ENCODE measurements at regions not wholly inside any gene's neighbourhood (a gene's known extent, or its start where the extent isn't known, plus 50 kb on each side); places are given as distances from the start of the nearest gene placed in this dataset.
"Not testable (repeated sequence)": the region's sequence is repeated elsewhere in the genome, so short reads cannot be mapped to it uniquely, and the experiment has no call there.

GRCh38 chr4:170589597-170590191 lies 499.9 kb upstream of the AADAT start:
- DNase-seq (ENCODE audit: low spot score): peak; percentile 16

DNA sequence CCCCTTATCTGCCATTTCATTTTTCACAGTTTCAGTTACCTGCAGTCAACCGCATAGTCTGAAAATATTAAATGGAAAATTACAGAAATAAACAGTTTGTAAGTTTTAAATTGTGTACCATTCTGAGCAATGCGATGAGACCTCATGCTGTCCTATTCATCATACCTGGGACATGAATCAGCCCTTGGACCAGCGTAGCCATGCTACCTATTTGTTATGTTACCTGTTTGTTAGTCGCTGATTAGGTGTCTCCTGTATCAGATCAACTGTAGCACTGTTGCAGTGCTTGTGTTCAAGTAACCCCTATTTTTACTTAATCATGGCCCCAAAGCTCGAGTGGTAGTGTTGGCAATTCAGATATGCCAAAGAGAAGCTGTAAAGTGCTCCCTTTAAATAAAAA lies 492.2 kb upstream of the AADAT start:
- no peak for DNase-seq (ENCODE audit: low spot score)

DNA sequence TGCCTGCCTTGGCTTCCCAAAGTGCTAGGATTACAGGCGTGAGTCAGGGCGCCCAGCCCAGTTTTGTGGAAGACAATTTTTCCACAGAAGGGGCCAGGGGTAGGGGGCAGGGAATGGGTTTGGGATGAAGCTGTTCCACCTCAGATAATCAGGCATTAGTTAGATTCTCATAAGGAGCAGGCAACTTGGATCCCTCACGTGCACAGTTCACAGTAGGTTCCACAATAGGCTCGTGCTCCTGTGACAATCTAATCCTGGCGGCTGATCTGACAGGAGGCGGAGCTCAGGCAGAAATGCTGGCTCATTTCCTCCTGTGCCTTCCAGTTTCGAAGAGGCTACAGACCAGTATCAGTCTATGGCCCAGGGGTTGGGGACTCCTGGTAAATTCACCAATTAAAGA lies 491.6 kb upstream of the AADAT start:
- DNase-seq (ENCODE audit: low spot score): no peak

DNA sequence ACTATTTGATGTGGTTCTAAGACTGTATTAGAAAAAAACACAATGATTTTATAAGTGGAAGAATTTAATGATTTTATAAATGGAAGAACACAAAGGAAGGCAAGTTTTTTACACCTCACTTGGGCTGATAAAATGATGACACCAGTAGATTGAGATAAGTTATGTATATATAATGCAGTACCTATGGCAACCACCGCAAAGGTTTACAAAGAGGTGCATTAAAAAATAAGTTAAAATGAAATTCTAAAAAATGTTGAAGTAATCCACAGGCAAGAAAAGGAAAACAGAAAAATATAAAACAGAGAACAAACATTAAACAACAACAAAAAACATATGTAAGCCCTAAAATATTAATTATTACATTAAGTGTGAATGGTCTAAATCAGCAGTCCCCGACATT lies 490.9 kb upstream of the AADAT start:
- DNase-seq (ENCODE audit: low spot score): no peak

- no peak for DNase-seq (ENCODE audit: low spot score)
These were observed 449.2 kb upstream of the AADAT start for GRCh38 chr4:170538821-170539473.

- no peak for DNase-seq (ENCODE audit: low spot score)
These were observed 440.3 kb upstream of the AADAT start for GRCh38 chr4:170529748-170530722.

DNA sequence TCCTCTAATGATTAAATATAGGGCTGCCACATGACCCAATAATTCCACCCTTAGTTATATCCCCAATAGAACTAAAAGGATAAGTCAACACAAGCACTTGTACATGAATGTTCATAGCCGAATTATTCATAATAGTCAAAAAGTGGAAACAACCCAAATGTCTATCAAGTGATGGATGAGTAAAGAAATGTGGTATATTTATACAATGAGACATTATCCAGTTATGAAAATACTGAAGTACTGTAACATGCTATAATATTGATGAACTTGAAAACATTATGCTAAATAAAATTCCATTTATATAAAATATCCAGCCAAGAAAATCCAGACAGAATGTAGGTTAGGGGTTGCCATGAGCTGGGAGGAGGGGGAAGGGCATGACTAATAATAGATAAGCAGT lies 436.7 kb upstream of the AADAT start:
- no peak for DNase-seq (ENCODE audit: low spot score)

DNA sequence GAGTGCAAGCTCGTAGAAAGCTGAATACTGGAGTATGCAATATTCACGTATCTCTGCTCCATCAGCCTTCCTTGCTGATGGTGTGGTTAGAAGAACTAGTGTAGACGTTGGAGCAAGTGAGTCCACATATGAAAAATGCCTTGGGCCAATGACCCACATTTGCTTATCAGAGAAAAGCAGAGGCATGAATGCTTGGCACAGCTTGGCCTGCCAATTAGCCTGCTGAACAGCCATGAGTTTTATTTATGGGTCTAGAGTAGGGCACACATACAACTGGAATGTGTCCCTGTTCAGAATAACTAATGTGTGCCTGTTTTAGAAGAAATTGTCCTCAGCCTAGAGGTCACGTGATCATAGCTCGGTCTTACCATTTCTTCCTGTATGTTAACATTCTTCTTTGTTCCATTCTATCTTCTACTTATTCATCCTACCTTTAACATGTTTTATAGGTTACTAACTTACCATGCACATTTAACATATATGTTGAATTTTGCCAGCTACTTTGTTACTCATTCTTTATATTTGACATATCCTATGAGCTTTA lies 432.7 kb upstream of the AADAT start:
- no peak for DNase-seq (ENCODE audit: low spot score)

DNA sequence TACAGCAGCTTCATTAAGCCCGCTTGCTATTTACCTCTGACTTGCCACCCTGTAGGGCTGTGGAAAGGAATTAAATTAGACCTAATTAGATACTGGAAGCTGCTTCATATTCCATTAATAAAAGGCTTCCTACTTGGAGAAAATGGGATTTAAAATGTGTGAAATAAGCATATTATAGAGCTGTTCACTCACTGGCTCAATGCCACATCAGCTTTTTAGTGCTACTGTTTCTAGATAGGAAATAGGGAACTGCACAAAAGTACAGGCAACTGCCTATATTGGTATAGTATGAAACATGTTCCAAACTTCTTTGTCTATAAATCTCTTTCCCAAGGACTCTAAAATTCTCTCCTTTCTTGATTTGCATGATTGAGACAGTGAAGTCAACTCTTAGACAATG lies 407.9 kb upstream of the AADAT start:
- DNase-seq (ENCODE audit: low spot score): no peak

DNA sequence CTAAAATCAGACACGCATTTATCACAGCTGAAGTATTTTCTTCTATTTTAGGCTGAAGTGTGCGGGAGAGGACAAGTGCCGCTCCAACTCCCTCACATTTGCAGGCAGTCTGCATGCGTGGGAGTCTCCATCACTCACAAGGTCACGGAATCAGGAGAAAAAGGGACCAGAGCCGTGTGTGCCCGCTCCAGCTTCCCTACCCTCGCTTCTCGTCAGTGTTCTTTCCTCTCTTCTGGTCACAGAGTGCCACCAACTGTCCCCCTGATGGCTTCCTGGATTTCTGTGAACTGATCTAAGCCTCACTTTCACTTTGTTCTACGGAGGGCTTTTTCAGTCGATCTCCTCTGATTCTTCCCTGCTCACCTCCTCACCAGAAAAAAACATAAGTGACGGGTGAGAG lies 407.4 kb upstream of the AADAT start:
- no peak for DNase-seq (ENCODE audit: low spot score)

- no peak for DNase-seq (ENCODE audit: low spot score)
These were observed 402.2 kb upstream of the AADAT start for GRCh38 chr4:170491981-170492380.

DNA sequence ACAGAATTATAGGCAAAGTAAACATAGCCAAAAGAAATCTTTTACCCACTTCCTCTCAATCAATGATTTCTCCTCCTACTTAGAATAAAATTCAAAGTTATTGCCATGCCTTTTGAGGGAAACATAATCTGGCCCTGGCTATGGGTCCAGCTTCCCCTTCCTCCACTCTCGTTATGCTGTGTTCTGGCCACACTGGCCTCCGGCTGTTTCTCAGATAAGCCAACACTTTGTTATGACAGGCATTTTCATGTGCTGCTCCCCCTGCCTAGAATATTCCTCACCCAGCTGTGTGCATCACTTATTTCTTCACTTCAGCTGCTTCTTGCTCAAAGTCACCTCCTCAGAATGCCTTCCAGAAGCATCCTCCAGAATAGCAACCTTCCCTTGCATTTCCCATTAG lies 386.6 kb upstream of the AADAT start:
- no peak for DNase-seq (ENCODE audit: low spot score)

GRCh38 chr4:170465429-170465828 lies 375.7 kb upstream of the AADAT start:
- no peak for DNase-seq (ENCODE audit: low spot score)

DNA sequence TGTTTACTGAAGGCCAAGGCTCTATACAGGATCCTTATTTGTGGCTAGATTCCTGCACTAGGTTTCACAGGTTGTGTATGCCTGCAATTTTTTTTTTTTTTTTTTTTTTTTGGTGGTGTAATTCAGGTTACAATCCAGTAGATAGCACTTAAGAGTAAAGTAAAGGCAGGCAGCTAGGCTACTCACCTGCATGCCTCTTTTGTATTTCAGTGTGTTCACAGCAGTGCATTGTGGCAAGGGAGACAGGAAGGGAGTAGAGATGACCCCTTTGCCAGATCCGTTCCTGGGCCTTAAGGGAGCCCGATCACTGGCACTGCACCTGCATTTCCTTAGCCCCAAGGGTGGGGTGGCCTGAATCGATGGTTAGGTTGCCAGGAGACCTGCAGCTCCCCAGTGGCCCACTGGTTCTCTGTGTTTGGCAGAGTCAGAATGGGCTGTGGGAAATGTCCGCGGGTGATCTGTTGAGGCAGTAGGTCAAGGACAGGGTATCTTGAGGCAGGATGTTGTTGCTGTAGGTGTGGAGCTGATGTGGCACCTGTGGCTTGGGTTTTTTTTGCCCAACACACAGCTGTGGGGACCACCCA lies 374.9 kb upstream of the AADAT start:
- no peak for DNase-seq (ENCODE audit: low spot score)

DNA sequence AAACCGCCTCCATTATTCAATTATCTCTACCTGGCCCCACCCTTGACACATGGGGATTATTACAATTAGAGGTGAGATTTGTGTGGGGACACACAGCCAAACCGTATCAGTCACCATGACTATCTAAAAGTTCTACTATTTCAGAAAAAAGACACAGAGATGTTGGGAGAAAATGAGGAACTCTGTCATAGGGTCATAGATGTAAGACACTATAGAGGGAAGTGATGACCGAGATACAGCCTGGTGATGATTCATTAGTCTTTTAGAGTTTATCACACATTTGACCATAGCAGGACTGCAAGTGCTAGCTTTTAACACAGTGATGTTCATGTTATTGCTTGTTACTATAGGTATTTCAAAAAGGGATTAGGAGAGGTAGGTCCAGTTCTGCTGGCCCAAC lies 357.0 kb upstream of the AADAT start:
- DNase-seq (ENCODE audit: low spot score): no peak

- DNase-seq (ENCODE audit: low spot score): not testable (repeated sequence)
These were observed 351.4 kb upstream of the AADAT start for GRCh38 chr4:170441146-170441545.

GRCh38 chr4:170428929-170429328 lies 339.2 kb upstream of the AADAT start:
- no peak for DNase-seq (ENCODE audit: low spot score)

DNA sequence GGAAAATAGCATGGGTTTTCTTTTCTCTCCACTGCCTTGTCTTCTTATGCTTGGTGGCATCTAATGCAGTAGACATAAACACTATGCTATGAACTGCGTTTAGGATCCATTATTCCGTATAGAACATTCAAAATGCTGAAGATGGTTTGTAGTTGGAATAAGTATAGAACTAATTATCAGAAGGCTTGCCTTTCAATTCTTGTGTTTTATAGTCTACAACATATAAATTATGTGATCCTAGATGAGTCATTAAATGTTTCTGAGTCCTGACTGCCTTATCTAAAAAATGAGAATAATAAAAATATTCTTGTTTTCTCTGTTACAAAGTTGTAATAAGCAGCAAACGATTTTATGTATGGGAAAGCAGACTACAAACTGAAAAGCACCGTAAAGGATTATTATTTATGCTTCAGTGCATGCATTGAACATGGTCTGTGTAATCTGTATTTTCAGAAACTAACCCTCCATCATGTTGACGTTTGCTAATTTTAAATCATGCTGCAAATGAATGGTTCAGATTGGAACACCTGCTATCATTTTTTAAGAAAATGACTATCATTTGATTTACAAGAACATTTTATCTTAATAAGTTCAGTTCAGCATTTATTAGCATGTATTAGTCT lies 335.9 kb upstream of the AADAT start:
- DNase-seq (ENCODE audit: low spot score): no peak

GRCh38 chr4:170425040-170425439 lies 335.3 kb upstream of the AADAT start:
- DNase-seq (ENCODE audit: low spot score): no peak

DNA sequence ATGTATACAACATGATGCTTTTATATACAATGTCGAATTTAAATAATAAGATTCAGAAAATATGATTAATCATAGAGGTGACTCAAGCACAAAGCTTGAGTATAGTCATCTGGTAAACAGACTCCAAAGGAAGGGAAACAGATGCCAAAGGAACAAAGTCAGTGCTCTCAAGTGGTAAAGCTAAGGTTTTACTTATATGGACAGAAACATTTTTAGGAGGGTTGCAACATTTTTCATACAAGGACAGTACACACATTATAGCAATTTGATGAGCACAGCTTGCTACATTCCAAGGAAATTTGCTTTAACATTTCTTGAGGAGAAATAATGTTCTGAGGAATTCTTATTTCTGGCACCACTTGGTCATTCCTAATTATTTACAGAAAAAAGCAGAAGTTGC lies 333.4 kb upstream of the AADAT start:
- no peak for DNase-seq (ENCODE audit: low spot score)

- DNase-seq (ENCODE audit: low spot score): peak; percentile 6
These were observed 330.5 kb upstream of the AADAT start for GRCh38 chr4:170420255-170420693.

DNA sequence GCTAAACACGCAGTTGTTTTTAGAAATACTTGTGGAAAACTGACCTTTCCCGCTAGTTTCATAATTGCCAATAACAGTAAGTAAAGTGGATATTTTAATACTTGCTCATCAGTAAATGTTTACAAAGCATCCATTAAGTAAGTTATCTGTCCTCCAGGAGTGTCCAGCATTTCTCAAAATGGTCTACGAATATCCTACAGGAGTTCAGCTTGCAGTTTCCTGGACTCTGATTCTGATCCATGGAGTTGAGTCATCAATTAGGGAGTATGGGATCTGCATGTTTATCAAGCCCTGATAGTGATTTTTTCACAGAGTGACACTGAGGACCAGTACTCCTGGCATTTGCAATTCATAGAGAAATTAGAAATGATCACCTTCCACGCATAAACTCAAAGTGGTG lies 325.2 kb upstream of the AADAT start:
- no peak for DNase-seq (ENCODE audit: low spot score)
